Kasumi-1 (cell line): ENCODE measurements at regions not wholly inside any gene's neighbourhood (a gene's known extent, or its start where the extent isn't known, plus 50 kb on each side); places are given as distances from the start of the nearest gene placed in this dataset.
"Not testable (repeated sequence)": the region's sequence is repeated elsewhere in the genome, so short reads cannot be mapped to it uniquely, and the experiment has no call there.

Experiments
- DNase-seq, 2 experiments: peaks; one replicate each; lab custom pipeline; 2025; lab: John Stamatoyannopoulos, UW

DNA sequence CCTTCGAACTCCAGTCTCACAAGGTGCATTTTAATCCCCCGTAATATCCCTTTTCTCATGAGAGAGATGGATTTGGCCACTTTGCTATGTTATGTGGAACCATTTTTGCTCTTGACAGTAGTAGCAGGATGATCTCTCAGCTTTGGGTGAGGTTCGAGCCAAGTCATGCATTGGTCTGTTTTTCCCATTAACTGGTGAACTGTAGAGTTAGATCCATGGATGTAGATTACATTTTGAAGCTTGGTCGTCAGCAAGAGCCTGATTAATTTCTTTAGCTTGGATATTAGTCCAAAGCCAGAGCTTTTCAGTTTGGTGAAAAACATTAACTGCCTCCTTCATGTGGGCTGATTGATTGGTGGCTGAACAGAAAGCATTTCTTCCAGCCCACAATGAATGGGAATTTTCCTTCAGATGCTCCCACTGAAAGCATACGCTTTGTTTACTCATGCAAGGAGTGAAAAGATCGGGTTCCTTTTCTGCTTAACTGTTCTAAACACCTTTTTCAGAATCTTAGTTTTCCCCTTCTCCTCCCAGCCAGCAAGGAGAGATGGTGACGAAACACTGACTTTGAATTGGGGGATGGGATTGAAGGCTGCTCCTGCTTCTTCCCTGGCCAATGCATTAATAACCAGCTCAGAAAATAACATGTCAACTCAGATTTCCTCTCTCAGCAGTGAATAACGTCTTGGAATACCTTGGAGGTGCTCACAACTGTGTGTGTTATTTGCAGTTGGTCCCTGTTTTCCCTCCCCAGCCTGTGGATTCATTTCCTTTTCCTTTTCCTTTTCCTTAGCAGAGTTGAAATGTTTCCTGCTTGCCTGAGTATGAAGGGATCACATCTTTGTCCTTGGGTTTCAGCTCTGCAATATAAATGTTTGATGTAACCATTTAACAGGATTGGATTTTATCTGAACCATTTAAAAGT, 351.8 kb upstream of the FZD8 start:
- no peak for DNase-seq

DNA sequence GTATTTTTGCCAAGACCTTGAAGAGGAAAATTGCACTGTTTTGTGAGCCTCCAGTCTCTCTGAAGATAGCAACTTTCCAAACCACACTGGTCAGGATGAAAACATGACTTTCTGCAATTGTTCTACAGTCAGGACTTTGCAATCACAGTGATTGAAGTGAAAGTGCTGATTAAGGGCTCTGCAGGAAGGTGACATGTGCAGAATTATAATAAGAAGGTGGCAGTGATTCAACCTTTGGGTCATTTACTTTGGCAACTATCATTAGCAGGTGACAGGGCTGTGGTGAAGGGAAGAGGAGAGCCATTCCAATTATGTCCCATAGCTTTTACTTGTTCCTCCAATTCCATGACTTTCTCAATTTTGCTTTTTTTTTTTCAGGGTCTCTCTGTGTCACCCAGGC, 350.0 kb upstream of the FZD8 start:
- no peak for DNase-seq

DNA sequence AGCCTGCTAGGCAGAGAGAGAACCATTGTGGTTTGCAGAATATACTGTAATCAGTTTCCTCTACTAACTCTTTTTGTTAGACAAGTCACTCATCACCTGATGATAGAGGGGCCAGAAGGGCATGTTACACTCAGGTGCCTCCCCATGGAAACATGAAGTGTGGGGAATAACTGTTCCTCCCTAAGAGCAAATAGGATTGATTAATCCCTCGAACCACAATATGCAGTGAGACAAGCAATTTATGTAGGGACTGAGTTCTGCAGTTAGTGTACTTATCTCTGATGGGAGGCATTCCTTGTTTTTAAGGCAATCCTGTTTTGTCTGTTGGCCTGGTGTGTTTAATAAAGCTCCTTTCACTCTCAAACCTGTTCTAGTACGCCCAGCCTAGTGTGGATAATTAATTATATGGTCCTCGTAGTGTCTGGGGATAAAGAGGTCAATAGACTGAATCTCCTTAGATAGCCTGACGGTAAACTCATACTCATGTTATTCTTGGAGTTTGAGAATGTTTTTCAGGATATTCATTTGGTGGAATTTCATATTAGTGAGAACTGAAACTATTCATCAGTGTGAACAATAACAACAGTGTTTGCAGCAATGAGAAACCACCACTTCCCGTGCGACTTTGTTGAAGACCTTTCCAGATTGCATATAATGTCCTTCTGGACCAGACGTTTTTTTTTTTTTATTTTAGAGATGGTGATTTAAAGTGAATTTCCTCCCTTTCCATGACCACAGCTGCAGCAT, 344.8 kb upstream of the FZD8 start:
- no peak for DNase-seq

DNA sequence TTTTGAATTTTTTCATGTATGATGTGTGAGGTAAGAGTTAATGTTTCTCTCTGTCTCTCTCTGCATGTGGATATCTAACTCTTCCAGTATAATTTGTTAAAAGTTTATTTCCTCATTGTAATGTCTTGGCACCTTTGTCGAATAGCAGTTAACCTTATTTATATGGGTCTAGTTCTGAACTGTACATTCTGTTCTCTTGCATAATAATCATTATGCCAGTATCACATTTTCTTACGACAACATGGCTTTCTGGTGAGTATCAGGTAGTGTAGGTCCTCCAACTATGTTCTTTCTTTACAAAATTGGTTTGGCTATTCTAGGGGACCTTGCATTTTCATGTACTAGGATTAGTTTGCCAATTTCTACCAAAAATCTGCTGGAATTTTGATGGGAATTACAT, 337.0 kb upstream of the FZD8 start:
- DNase-seq = no peak

DNA sequence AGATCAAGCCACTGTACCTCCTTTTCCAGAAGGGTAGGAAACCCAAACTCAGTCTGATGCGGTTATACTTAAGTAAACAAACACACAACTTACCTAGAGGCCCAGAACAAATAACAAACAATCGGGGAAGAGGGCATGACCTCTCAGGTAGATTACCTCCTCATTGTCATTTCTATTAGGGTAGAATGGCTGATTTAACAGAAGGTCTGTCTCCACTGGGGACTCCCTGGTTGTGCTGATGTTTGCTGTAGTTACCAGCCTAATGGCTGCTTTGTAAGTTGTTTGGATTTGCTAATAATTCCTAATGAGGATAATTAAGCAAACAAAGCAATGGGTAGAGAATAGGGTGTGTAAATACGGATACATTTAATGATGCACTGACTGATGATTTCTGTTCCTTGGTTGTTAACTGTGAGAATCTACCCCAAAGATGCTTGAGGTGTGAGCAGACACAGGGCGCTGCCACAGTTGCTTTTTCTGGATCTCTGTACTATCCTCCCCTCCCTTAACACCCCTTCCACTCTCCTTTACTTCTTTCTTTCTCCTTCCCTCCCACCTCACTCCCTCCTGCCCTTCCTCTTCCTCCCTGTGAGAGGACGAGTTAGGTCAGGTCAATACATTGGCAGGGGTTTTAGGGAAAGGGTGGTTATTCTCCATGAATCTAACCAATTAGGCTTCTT, 332.0 kb upstream of the FZD8 start:
- not testable (repeated sequence) for DNase-seq

DNA sequence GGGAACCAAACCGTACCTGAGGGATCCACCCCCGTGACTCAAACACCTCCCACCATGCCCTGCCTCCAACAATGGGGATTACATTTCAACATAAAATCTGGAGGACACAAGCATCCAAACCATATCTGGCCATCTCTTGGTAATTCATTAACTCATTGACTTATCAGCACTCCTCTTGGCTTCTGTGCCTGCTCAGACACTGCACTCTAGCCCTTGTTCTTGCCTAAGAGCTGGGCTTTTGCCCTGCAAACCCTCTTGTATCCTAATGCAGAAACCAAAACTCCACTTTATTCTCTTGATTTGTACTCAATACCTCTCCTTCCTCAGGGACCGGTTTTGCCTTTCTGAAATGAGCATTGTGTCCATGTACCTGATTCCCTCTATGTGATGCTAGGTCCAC, 330.2 kb upstream of the FZD8 start:
- no peak for DNase-seq

DNA sequence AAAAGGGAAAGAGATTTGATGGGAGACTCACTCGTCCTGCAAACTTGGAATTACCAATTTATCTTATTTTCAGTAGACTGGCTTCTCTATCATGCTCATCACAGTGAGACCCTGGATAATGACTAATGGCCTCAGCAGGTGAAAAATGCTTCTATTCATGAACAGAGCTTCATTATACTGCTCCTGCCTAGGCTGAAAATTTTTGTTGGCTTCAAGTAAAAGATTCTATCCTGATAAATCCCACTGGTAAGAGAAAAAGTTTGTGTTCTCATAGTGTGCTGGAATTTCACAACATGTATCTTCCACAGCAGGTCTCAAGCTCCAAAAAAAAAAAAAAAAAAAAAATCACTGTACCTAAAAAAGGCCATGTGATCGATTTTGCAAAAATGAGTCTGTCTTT, 329.3 kb upstream of the FZD8 start:
- no peak for DNase-seq

DNA sequence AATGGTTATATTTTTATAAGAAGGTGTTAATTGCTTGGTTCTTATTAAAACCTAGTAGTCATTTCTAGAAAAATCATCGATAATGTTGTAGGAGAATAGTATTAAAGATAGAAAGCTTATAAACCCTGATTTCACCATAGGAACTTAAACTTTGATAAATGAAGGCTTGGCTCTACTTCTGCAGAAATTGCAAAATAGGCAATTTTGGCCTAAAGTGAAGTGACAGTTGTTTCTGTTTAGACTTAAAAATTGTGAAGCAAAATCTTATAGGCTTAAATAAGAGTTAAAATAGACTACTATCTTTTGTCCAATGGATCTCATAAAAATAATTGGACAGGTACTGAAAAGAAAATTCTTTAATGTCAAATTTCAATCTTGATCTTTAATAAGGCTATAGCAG, 321.6 kb upstream of the FZD8 start:
- DNase-seq = no peak

DNA sequence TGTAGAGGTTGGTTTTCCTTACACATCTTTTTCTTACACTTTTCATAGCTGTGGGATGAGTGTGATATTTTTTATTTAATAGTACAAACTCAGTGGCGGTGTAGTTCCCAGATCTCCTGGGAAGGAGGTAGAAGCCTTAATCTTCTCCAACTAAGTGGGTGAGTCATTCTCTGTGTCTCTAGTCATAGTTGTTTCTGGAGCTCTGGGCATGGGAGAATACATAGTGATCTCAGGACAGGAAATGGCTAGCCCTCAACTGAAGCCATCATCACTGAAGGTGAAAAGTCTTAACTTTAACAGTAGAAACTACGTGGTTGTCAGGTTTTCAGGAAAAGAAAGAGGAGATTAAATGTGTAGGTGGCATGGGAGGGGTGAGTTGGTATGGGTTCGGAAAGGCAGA, 319.4 kb upstream of the FZD8 start:
- no peak for DNase-seq

DNA sequence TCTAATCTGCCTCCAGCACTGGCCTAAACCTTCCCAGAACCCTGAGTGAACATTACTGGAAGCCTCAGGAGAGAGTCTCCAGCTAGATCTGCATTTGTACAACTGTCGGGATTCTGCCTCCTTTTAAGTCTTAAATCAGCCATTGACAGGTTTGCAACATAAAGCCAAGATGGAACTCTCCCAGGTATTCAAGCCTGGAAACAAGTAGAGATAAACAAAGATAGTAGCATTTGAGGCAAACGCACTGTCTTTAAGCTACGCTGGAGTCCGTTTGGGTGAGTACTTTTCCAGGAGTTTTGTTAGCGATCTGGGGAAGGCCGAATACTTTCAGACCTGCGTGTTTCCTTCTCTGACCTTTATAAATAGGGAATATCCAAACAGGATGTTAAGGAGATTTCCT, 317.2 kb upstream of the FZD8 start:
- no peak for DNase-seq

DNA sequence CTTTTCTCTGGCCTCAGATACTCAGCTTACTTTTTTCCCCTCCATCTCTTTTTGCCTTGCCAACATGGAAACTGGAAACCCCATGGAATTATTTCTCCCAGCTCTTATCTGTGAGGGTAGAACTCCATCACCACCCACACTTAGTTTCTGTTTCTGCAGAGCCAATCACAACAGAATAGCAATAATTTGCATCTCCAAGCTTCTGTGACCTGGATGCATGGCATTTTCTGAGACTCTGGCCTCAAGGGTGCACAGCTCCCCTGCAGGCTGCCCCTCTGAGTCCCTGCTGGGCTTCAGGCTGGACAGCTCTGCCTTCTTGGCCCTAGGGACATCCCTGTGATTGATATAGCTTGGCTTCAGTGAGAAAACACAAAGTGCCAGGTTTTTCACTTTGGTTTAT, 316.5 kb upstream of the FZD8 start:
- DNase-seq = not testable (repeated sequence)

DNA sequence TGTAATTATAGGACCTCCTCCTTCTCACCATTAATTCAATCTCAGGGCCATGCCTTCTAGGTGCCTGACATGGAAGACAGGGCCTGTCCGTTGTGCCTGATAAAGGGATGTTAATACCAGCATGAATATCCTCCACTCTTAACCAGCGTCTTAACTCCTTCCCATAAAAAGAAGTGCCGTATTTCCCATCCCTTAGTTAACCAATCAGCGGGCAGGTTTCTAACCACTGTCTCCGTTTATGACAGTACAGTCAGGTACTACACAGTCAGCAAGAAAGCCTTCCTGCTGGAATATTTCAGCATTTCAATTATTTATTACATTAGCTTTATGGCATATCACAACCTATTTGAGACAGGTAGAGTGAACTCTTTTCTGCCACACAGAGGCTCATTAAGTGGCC, 308.6 kb upstream of the FZD8 start:
- DNase-seq = no peak

DNA sequence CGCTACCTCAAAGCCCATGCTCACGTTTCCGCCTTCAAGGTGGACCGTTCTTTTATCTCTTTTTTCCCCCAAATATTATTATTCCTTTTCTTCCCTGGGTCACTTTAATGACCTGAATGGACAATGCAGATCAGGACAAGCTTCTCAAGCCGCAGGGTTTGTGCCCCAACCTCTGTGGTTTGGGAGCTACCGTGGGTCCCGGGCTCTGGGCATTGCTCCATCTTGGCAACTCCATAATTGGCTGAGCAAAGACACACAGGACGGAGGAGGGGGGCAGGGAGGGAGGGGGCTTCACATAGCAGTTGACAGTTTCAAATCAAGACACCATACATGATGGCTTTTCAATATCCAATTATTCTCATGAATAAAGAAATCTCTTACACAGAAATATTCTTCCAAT, 308.1 kb upstream of the FZD8 start:
- DNase-seq = no peak

DNA sequence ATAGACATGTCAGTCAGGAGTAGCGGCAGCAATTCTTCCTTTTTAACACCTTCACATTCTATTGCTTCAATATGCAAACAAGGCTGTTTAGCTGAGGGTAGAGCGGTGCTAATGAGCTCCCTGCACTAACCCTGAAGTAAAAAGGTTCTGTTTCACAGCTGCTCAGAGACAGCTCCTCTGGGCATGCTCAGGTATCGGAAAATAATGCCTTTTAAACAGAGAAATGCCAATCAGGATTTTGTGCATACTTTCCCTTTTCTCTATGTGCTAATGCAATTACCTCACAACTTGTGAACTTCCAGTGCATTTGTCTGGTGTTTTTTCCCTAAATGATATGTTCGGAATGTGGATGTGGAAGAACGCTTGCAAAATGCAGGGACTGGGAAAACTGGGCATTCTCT, 307.7 kb upstream of the FZD8 start:
- DNase-seq = no peak

DNA sequence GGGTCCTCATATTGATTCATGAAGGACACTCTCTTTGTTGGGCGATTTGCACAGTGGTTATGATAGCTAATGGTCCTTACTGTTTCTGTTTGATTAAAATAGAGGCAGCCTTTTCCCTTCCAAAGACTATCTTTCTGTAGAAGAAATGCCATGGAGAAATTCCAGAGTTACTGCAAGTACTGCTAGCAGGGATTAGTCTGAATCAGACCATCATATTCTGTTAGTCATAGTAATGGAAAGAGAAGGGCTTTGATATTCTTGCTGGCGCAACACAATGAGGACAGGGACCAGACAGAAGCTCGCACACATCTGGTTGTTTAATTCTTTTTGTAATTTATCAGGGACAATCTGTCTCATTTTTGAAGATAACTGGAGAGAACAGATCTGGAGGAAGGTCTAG, 304.5 kb upstream of the FZD8 start:
- no peak for DNase-seq

DNA sequence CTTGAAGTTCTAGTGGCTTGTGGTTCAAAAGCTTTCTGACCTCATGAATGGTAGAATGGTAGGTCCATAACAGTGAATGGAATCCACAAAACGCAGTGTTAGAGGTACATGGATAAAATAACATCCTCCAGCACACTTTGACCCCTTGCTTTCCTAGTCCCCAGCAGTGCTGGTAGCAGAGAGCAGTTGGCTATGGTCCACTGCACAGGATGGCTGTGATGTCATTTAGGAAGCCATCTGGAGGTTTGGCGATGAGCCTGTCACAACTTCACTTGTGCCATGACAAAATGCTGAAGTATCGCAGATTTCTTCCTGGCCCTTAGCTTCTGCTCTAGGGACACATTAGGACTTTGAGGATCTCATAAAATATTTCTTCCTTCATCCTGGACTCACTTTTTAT, 300.0 kb upstream of the FZD8 start:
- DNase-seq = no peak

DNA sequence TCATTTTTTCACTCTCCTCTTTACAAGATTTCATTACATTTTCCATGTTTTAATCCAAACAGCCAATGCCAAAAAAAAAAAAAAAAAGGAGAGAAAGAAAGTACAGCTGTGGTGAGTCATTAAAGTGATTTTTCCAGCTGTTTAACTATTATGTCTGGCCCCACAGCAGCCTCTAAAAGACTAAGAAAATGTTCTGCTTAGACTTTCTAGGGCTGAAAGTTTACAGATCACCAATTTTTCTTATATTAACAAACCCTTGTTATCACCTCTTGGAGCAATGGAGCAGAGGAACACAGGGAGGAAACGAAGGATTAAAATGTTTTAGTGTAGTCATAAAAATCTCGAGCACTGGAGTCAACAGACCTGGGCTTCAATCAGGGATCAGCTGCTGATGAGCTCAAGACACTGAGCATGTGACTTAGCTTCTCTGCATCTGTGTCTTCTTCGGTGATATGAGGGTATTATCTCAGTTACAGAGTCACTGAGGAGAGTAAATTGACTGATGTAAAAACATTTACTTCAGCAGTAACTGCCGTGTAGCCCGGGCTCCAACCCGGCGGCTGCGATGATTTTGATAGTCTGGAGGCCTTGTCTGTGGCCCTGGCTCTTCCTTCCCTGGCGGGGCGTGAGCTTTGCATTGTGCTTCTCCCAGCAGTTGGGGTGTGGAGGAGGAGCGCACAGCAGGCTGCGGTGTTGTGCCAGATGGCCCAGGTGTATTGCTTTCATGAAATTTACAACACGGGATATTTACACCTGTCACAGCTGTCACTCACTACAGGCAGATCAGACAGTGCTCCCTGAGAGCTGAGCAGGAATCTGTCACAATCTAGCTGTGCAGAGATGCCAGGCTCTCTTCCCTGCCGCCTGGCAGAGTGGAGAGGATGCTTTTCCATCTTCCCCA, 298.3 kb upstream of the FZD8 start:
- DNase-seq = no peak

DNA sequence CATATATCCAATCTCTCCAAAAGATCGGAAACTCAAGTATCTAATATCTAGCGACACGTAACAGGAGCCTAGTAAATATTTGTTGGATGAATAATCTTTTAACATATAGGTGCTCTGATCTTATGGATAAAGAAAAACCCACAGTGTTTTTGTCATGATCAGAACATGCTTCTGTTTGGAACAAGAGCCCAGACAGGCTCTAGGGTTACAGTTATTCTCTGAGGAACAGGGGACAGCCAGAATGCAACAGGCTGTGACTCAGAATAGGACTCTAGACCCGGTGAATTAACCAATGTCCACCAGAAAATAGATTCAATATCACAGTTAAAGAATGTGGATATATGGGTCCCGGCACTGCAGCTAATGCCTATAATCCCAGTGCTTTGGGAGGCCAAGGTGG, 296.1 kb upstream of the FZD8 start:
- no peak for DNase-seq

DNA sequence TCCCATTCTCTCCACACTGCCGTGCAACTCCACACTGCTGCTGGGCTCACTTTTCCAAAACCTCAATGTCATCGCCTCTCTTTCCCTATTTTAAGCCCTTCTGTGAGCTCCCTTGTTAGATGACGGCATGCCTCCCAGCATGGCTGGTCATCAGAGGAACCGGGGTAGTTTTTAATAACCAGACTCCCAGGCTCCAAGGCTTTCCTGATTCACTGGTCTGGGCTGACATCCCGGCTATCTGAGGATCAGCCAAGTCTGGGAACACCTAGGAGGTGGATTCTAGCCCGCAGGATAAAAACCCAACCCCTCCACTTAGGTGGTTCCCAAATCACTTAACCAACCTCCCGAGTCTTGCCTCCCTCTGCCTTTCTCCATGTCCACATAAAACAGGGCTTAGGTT, 295.4 kb upstream of the FZD8 start:
- DNase-seq = no peak

DNA sequence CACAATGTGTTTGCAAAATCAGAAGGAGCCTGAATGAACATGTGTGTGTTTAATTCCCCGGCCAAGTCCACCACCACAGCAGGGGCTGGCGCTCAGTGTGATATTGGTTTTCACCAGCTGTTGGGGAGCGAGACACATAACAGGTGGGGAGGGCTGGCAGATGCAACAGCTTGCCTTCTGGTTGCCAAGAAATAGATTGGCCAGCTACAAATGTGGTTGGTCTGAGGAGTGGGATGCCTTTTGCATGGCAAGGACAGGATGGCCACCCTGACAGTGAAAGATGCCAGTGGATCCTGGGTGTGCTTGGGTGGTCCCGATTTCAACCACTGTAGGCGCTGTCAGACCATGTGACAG, 292.5 kb upstream of the FZD8 start:
- no peak for DNase-seq

DNA sequence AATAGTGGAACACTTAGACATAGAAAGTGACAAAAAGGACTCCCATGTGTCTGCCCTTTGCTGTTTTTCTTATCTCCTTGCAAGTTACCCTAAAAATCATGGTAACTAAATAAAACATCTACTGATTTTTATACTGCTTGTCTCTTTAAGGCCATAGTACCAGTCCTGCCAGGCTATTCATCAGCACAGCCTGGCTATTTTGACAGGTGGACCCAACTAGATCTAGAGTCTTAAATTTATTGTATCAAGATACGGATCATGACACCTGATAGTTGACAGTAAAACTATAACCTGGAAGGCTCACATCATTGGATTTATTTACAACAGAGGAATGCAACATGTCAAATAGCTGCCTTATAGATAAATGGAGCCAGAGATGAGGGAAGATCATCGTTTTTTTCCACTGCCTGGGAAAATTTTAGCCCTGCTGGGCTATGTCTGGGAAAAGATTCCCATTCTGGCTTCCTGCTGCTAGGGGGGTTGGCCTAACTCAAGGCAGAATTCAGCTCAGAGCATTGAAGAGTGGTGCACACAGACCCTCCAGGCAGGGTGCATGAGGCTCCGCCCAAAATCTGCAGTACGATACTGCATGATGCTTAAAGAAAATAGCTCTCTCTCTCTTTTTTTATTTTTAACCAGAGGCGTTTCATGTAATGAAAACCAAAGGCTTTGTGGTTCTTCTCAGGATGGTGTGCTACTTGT, 292.0 kb upstream of the FZD8 start:
- DNase-seq = no peak
